Amniotic epithelial cell (primary cell): ENCODE measurements at regions not wholly inside any gene's neighbourhood (a gene's known extent, or its start where the extent isn't known, plus 50 kb on each side); places are given as distances from the start of the nearest gene placed in this dataset.

Source experiments
- DNase-seq: peaks from one replicate; pipeline ENCODE4 v3.0.0-alpha.2; 2010; ENCODE audit warnings: low read depth

DNA sequence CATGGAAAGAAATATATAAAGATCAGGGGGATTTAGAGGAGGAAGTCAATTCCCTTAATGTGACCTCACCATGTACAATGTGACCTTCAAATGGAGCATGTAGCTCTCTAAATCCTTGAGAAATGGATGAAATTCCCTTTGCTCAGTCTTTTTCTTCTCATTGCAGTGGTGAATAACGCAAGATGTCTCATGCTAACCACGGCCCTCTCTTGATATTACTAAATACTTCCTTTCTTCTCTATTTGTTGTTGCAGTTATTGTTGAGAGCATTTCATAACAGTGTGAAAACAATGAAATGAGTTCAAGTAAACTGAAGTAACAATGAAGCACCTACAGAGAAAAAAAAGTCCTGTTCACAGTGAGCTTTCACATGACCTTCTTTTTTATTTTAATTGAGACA is 55.6 kb downstream of the ZNF281 start:
- peak; percentile 90 for DNase-seq

DNA sequence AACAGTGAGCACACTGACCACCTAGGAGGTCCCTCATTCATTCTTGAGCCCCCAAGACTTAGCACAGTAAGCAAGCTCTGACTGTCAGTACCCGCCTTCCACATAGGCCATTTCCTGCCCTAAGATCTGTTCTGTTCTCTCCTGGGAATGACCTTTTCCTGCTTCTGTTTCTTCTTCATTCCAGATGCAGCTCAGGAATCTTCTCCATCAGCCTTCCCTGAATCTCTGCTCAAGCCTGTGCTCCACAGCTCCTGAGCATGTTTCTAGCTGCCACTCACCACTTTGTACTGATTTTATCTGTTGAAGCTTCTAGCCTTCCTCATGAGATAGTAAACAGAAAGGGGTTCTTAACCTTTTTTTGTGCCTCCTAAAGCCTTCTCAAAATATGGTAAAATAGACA is 56.6 kb downstream of the ZNF281 start:
- peak; percentile 48 for DNase-seq

- DNase-seq, result peak; percentile 100
Observed at GRCh38 chr1:200351826-200352549, 57.8 kb downstream of the ZNF281 start.

- no peak for DNase-seq
Observed at GRCh38 chr1:200351425-200351824, 58.4 kb downstream of the ZNF281 start.

- DNase-seq, result peak; percentile 74
Observed at GRCh38 chr1:200346700-200347099, 63.1 kb downstream of the ZNF281 start.

- no peak for DNase-seq
Observed at GRCh38 chr1:200345520-200345919, 64.3 kb downstream of the ZNF281 start.

GRCh38 chr1:200343874-200344273 is 66.0 kb downstream of the ZNF281 start:
- no peak for DNase-seq

DNA sequence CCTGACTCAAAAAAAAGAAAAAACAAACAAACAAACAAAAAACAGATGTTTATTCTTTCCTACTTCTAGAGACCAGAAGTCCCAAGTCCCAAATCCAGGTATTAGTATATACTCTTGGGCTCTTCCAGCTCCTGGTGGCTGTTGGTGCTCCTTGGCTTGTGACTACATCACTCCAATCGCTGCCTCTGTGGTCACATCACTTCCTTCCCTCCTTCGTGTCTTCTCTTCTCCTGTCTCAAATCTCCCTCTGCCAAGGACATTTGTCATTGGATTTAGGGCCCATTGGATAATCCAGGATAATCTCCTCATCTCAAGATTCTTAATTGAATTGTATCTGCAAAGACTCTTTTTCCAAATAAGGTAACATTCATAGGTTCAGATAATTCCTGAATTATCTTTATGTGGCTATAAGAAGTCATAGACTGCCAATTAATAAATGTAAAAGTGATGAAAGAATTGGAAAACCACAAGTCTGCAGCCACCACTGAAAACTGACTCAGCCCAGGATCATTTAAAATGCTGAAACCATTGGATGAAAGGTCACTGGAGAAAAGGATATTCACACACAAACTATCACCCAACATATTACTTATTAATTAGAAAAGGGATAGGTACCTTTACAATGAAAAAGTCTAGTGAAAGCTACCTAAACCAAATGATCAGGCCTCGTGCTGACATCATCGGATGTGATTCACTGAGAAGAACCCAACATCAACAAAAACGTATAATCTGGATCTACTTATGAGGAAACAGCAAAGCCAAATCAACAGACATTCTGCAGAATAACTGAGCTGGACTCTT is 67.1 kb downstream of the ZNF281 start:
- peak; percentile 60 for DNase-seq

- no peak for DNase-seq
Observed at GRCh38 chr1:200338451-200338850, 71.4 kb downstream of the ZNF281 start.

GRCh38 chr1:200337831-200338230 is 72.0 kb downstream of the ZNF281 start:
- no peak for DNase-seq

GRCh38 chr1:200337410-200337809 is 72.4 kb downstream of the ZNF281 start:
- DNase-seq, result no peak

- no peak for DNase-seq
Observed at GRCh38 chr1:200336901-200337391, 72.9 kb downstream of the ZNF281 start.

GRCh38 chr1:200336101-200336845 is 73.6 kb downstream of the ZNF281 start:
- DNase-seq, result peak; percentile 75

DNA sequence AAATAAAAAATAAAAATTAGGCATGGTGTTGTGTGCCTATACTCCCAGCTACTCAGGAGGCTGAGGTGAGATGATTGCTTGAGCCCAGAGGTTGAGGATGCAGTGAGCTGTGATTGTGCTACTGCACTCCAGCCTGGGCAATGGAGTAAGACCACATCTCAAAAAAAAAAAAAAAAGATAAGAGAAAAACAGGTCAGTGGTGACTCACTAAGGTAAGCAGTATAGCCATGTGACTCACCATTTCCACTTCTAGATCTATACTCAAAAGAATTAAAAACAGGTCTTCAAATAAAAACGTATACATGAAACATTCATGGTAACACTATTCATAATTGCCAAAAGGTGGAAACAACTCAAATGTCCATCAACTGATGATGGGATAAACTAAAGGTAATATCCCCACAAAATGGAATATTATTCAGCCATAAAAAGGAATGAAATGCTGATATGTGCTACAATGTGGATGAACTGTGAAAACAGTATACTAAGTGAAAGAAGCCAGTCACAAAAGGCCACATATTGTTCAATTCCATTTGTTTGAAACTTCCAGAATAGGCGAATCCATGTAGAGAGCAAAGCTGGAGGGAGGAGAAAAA is 75.1 kb downstream of the ZNF281 start:
- DNase-seq, result no peak

DNA sequence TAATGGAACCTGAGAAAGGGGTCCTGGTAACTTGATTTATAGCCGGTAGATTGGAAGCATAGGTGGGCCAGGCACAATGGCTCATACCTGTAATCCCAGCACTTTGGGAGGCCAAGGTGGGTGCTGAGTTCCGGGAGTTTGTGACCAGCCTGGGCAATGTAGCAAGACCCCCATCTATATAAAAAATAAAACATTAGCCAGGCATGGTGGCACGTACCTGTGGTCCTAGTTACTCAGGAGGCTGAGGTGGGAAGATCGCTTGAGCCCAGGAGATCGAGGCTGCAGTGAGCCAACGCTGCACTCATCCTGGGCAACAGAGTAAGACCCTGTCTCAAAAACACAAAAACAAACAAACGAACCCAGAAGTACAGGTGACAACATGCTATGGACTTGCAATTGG is 76.5 kb downstream of the ZNF281 start:
- no peak for DNase-seq

- DNase-seq, result no peak
Observed at GRCh38 chr1:200332716-200333115, 77.1 kb downstream of the ZNF281 start.

- DNase-seq, result no peak
Observed at GRCh38 chr1:200330741-200331428, 79.0 kb downstream of the ZNF281 start.

- DNase-seq, result no peak
Observed at GRCh38 chr1:200329208-200329882, 80.5 kb downstream of the ZNF281 start.

DNA sequence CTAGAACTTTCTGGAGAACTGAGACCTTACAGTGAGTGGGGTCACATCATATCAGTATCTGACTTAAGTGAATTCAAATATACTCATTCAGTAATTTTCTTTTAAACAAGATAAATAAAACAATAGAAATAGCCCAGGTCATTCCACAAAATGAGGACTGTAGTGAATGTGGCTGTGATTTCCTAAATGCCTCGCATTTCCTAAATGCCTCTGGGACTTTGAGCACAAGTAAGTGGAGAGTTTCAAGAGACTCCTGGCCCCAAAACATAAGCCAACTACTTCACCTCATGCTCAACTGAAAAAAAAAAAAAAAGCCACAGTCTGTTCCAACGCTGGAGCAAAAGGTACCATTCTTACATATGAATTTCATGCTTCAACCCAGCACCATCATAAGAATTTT is 81.5 kb downstream of the ZNF281 start:
- DNase-seq, result no peak

GRCh38 chr1:200323856-200324400 is 85.9 kb downstream of the ZNF281 start:
- peak; percentile 87 for DNase-seq

- DNase-seq, result no peak
Observed at GRCh38 chr1:200319148-200319547, 90.7 kb downstream of the ZNF281 start.
